Neutrophil (primary cell): ENCODE measurements at regions not wholly inside any gene's neighbourhood (a gene's known extent, or its start where the extent isn't known, plus 50 kb on each side); places are given as distances from the start of the nearest gene placed in this dataset.

Experiments
- H3K27ac ChIP-seq: fragments of 200-600 bp; sonication (generic); 2 replicates; pipeline ENCODE4 v1.5.1; 2016; ENCODE audit warnings: mild to moderate bottlenecking, moderate library complexity
- H3K27me3 ChIP-seq: fragments of 200-600 bp; sonication (generic); 2 replicates; pipeline ENCODE4 v1.6.0; 2016; ENCODE audit warnings: mild to moderate bottlenecking
- H3K36me3 ChIP-seq: fragments of 200-600 bp; sonication (generic); 2 replicates; pipeline ENCODE4 v1.5.1; 2017
- H3K4me1 ChIP-seq, 2 experiments: fragments of 200-600 bp in 1 of 2; sonication (generic) in 1 of 2; 1 replicate in 1 of 2; 2 replicates in 1 of 2; pipeline versions ENCODE4 v1.5.1 to v1.6.1; 2013 to 2016; ENCODE audit warnings: low read depth in 1 of 2, low read length in 1 of 2, mild to moderate bottlenecking in 1 of 2, moderate library complexity in 1 of 2; ENCODE audit not compliant: control insufficient read depth in 1 of 2, insufficient read depth in 1 of 2
- H3K4me3 ChIP-seq, 2 experiments: fragments of 200-600 bp in 1 of 2; sonication (generic) in 1 of 2; 1 replicate in 1 of 2; 2 replicates in 1 of 2; pipeline ENCODE4 v1.5.1; 2013 to 2016; ENCODE audit warnings: low read depth in 1 of 2, low read length in 1 of 2, mild to moderate bottlenecking in 1 of 2, moderate library complexity in 1 of 2
- H3K9me3 ChIP-seq: fragments of 200-600 bp; sonication (generic); 2 replicates; pipeline ENCODE4 v1.5.1; 2016
- TF ChIP-seq, protein P1 (sequence below): fragments of 200-600 bp; sonication (generic); IDR thresholded peaks from 2 replicates; pipeline ENCODE4 v1.5.1; 2016; ENCODE audit warnings: antibody characterized with exemption

DNA sequence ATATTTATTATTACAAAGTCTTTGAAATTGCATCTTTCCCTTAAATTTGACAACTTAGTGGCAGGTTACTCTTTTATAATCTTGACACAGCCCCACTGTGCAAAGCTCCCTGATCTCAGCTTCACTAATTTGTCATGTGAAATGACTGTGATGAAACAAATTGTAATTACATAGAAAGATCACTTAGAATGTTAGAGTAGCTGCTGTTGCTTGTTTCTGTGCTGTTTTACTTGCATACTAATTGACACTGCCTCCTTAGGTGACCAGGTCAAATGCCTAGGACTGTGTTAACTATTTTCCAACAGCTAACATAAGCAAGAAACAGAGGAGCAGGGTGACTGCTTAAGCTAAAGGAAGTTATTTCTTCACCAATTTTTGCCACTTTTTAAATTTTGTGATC, 211.3 kb downstream of the ZNF326 start:
- no peak overlapping the region for H3K4me3 ChIP-seq
- TF ChIP-seq, protein P1, sequence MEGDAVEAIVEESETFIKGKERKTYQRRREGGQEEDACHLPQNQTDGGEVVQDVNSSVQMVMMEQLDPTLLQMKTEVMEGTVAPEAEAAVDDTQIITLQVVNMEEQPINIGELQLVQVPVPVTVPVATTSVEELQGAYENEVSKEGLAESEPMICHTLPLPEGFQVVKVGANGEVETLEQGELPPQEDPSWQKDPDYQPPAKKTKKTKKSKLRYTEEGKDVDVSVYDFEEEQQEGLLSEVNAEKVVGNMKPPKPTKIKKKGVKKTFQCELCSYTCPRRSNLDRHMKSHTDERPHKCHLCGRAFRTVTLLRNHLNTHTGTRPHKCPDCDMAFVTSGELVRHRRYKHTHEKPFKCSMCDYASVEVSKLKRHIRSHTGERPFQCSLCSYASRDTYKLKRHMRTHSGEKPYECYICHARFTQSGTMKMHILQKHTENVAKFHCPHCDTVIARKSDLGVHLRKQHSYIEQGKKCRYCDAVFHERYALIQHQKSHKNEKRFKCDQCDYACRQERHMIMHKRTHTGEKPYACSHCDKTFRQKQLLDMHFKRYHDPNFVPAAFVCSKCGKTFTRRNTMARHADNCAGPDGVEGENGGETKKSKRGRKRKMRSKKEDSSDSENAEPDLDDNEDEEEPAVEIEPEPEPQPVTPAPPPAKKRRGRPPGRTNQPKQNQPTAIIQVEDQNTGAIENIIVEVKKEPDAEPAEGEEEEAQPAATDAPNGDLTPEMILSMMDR: no peak
- no peaks in the 10 kb centered on the region for H3K9me3 ChIP-seq
- H3K4me1 ChIP-seq: no peaks in the 10 kb centered on the region
- H3K36me3 ChIP-seq: no peaks in the 10 kb centered on the region
- no peaks in the 10 kb centered on the region for H3K27me3 ChIP-seq
- H3K27ac ChIP-seq: no peak overlapping the region

DNA sequence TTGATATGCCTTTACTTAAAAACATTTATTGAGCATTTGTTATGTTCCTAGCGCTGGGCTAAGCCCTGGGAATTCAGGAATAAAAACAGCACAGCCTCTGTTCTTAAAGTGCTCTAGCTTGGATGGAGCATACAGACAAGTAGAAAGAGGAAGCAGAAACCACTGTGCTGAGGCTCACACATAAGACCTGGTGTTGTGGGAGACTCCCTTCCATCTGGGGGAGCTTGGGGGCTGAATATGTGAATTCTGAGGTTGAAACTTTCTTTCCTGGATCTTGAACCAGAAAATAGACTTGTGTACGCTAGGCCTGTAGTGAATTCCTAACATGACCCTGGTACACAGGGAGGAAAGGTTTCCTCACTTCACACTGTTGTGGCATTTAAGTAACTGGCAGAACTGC, 209.9 kb downstream of the ZNF326 start:
- H3K27ac ChIP-seq: no peak overlapping the region
- TF ChIP-seq, protein P1: no peak

DNA sequence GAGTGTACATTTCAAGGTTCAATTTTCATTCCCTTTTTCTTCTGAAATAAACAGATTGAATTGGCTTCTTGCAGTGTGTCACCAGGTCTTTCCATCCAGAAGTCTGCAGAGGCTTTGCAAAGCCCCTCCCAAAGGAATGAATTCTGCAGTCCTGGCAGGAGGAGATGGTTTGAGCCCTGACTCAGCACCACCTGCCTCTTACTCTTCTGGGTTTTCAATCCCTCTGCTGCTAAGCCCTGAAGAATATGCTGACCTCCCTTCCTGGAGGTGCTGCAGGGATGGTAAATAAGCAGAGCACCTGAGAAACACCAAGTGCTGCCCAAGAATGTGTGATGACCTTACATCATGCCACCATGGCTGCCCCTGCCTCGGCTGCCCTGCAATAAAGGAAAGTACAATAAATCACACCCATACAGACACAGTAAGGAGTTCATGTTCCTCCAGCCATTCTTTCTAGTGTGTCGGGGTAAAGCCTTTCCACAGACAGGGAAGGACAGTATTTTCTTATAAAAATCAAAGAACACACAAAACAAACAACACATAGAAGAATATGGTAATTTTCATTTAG, 209.2 kb downstream of the ZNF326 start:
- TF ChIP-seq, protein P1: no peak
- no peak overlapping the region for H3K27ac ChIP-seq

More for the DNA sequence above, 209.9 kb downstream of the ZNF326 start:
- H3K4me3 ChIP-seq: no peak overlapping the region
- no peaks in the 10 kb centered on the region for H3K36me3 ChIP-seq
- no peaks in the 10 kb centered on the region for H3K9me3 ChIP-seq
- H3K4me1 ChIP-seq: no peaks in the 10 kb centered on the region
- H3K27me3 ChIP-seq: no peaks in the 10 kb centered on the region

DNA sequence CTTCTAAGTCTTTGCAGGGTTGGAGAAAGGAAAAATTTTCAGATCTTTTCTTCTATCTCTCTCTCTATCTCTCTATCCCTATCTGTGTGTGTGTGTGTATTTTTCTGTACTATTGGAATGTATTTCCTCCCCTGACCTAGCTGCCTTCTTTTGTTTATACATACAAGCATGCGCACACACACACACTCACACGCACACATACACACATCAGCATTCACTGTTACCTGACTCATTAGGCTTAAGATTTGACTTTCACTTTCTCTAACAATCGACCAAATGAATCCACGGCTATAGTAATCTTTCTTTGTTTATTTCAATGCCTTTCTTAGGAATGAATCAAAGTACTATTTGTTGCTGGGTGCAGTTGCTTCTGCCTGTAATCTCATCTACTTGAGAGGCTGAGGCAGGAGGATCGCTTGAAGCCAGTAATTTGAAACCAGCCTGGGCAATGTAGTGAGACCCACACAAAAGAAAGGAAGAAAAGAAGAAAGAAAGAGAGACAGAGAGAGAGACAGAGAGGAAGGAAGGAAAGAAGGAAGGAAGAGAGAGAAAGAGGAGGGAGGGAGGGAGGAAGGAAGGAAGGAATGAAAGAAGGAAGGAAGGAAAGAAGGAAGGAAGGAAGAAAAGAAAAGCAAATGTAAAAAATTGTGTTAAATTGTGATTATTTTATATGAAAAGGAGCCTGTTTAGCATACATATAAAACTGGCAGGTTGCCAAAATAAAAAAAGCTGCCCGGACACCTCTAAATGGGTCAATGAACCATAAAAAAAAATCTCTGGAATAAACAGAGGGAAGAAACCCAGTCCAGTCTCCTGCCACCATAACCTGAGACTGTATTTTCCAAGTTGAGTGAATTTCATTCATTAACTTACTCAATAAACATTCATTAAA, 206.8 kb downstream of the ZNF326 start:
- H3K27ac ChIP-seq: no peak overlapping the region
- TF ChIP-seq, protein P1: no peak
- no peaks in the 10 kb centered on the region for H3K27me3 ChIP-seq
- H3K36me3 ChIP-seq: no peaks in the 10 kb centered on the region
- no peaks in the 10 kb centered on the region for H3K4me1 ChIP-seq
- H3K4me3 ChIP-seq: no peak overlapping the region
- H3K9me3 ChIP-seq: no peaks in the 10 kb centered on the region

More for the DNA sequence above, 209.2 kb downstream of the ZNF326 start:
- Histone ChIP-seq H3K36me3 (no peaks in the 10 kb centered on the region), H3K4me3 (no peak overlapping the region), H3K27me3 (no peaks in the 10 kb centered on the region), H3K9me3 (no peaks in the 10 kb centered on the region), H3K4me1 (no peaks in the 10 kb centered on the region)

DNA sequence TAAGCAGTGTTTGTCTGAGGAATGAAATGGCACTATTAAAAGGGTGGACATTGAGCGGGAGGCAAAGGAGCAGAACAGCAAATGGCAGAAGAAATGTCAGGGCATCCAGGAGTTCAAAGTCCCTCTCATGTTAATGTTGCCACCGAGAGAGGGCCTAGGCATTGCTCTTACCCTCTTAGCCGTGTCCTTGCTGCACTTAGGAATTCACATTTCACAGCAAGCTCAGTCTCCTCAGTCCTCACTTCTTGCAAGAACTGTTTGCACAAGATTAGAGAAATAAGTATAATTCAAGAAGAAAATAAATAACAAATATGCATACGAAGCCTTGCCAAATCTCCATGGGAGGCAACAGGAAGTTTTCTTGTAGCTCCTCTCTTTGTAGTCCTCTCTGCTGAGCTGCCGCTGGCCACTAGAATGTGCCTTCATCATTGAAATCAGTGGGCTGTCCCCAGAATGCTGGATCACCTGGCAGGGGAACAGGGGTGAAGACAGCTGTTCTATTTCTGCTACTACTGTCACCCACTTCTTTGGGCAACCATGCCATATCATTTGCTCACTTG, 205.8 kb downstream of the ZNF326 start:
- Histone ChIP-seq H3K9me3 (no peaks in the 10 kb centered on the region), H3K4me3 (no peak overlapping the region), H3K36me3 (no peaks in the 10 kb centered on the region), H3K27ac (no peak overlapping the region), H3K27me3 (no peaks in the 10 kb centered on the region), H3K4me1 (no peaks in the 10 kb centered on the region)
- TF ChIP-seq, protein P1: no peak
